Activated CD4-positive, alpha-beta T cell treated with anti-CD3 and anti-CD28 coated beads, Interleukin-2, amount 10 ng/mL, durations not matched to agents 24 days and 14 days (primary cell): ENCODE measurements at regions not wholly inside any gene's neighbourhood (a gene's known extent, or its start where the extent isn't known, plus 50 kb on each side); places are given as distances from the start of the nearest gene placed in this dataset.
"Not testable (repeated sequence)": the region's sequence is repeated elsewhere in the genome, so short reads cannot be mapped to it uniquely, and the experiment has no call there.

ENCODE experiments used
- DNase-seq: peaks from one replicate; pipeline ENCODE4 v3.0.0; 2022
- H3K27ac Mint-ChIP-seq: one replicate; pipeline ENCODE4 v1.8.0; 2022; ENCODE audit warnings: mild to moderate bottlenecking, mixed read lengths
- H3K27me3 Mint-ChIP-seq: one replicate; pipeline ENCODE4 v1.8.0; 2022; ENCODE audit warnings: mixed read lengths
- H3K36me3 Mint-ChIP-seq: one replicate; pipeline ENCODE4 v1.8.0; 2022; ENCODE audit warnings: low read depth, mild to moderate bottlenecking, mixed read lengths
- H3K4me1 Mint-ChIP-seq: one replicate; pipeline ENCODE4 v1.8.0; 2021; ENCODE audit warnings: mixed read lengths
- H3K4me3 Mint-ChIP-seq: one replicate; pipeline ENCODE4 v1.8.0; 2022; ENCODE audit warnings: mild to moderate bottlenecking, moderate library complexity, mixed read lengths
- H3K9me3 Mint-ChIP-seq: one replicate; pipeline ENCODE4 v1.8.0; 2021; ENCODE audit warnings: mixed read lengths
- intact Hi-C: fragments of 100-400 bp; cut with micrococcal nuclease; formaldehyde crosslinking; loops from one replicate; pipeline ENCODE4 v1.15.1; 2023

GRCh38 chr3:71928212-71928611 is 143.3 kb upstream of the PROK2 start:
- Mint-ChIP-seq H3K9me3 (no peaks in the 10 kb centered on the region), H3K27ac (no peak overlapping the region), H3K4me1 (peaks cover 4% of the 10 kb centered on the region), H3K4me3 (no peak overlapping the region), H3K27me3 (no peaks in the 10 kb centered on the region), H3K36me3 (no peaks in the 10 kb centered on the region)
- no peak for DNase-seq
- intact Hi-C loops: no loop called here

DNA sequence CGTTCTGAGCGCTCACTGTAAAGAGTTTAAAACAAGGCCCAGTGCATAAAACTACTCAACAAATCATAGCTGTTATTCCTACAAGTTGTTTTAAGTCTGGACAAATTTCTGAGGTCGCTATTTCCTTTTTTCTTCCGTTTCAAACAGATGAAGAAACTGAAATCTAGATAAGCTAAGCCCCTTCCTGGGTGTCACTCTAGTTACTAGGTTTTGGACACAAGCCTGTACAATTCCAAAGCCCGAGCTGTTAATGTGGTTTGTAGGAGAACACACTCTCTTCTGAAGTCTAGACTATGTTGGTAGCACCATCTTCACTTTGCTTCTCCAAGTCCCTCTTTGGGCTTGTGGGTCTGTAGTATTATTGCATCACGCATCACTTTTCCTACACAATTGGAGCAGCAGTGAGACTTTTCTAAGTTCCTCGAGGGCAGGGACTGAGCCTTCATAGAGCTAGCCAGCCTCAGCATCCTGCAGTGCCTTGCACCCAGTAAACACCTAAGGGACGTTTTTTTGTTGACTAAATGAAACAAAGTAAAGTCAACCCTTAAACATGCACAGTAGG is 142.6 kb upstream of the PROK2 start:
- DNase-seq: no peak
- no peaks in the 10 kb centered on the region for H3K9me3 Mint-ChIP-seq
- peaks cover 4% of the 10 kb centered on the region for H3K4me1 Mint-ChIP-seq
- no peak overlapping the region for H3K4me3 Mint-ChIP-seq
- no peaks in the 10 kb centered on the region for H3K36me3 Mint-ChIP-seq
- intact Hi-C loops: no loop called here
- H3K27me3 Mint-ChIP-seq: no peaks in the 10 kb centered on the region
- no peak overlapping the region for H3K27ac Mint-ChIP-seq

GRCh38 chr3:71926616-71927015 is 141.7 kb upstream of the PROK2 start:
- peaks cover 4% of the 10 kb centered on the region for H3K4me1 Mint-ChIP-seq
- no peaks in the 10 kb centered on the region for H3K9me3 Mint-ChIP-seq
- H3K27ac Mint-ChIP-seq: no peak overlapping the region
- DNase-seq: no peak
- no peaks in the 10 kb centered on the region for H3K27me3 Mint-ChIP-seq
- no peak overlapping the region for H3K4me3 Mint-ChIP-seq
- intact Hi-C loops: no loop called here
- no peaks in the 10 kb centered on the region for H3K36me3 Mint-ChIP-seq

DNA sequence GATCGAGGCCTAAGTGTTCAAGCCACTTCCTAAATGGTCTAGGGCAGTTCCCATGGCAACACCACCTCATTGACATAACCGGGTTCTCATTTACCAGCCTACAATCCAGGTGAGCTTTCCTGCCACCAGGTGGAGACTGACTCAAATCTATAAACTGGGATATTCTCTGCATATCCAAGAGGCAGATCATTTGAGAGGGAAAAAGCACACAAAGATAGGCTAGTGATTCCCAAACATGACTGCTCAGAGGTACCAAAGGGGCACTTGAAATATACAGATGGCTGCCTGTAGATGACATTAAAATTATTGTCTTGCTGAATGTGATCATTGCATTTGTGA is 141.3 kb upstream of the PROK2 start:
- intact Hi-C loops: no loop called here
- H3K4me1 Mint-ChIP-seq: peaks cover 4% of the 10 kb centered on the region

GRCh38 chr3:71925511-71926261 is 140.7 kb upstream of the PROK2 start:
- H3K4me1 Mint-ChIP-seq, H3K4me3 Mint-ChIP-seq, H3K27me3 Mint-ChIP-seq, DNase-seq, intact Hi-C loops, H3K36me3 Mint-ChIP-seq, H3K27ac Mint-ChIP-seq, H3K9me3 Mint-ChIP-seq: not testable (repeated sequence)

More for the DNA sequence above, 141.3 kb upstream of the PROK2 start:
- H3K36me3 Mint-ChIP-seq: no peaks in the 10 kb centered on the region
- no peaks in the 10 kb centered on the region for H3K27me3 Mint-ChIP-seq
- no peaks in the 10 kb centered on the region for H3K9me3 Mint-ChIP-seq
- H3K27ac Mint-ChIP-seq: no peak overlapping the region
- peak; percentile 70 for DNase-seq
- no peak overlapping the region for H3K4me3 Mint-ChIP-seq

GRCh38 chr3:71924721-71925120 is 139.8 kb upstream of the PROK2 start:
- Mint-ChIP-seq H3K27me3 (peaks cover 4% of the 10 kb centered on the region), H3K9me3 (no peaks in the 10 kb centered on the region), H3K4me1 (peaks cover 4% of the 10 kb centered on the region), H3K27ac (no peak overlapping the region), H3K4me3 (no peak overlapping the region), H3K36me3 (no peaks in the 10 kb centered on the region)
- DNase-seq: no peak
- intact Hi-C loops: no loop called here

GRCh38 chr3:71921036-71921435 is 136.1 kb upstream of the PROK2 start:
- Mint-ChIP-seq H3K27ac (no peak overlapping the region), H3K4me3 (no peak overlapping the region), H3K27me3 (peaks cover 9% of the 10 kb centered on the region), H3K9me3 (no peaks in the 10 kb centered on the region), H3K4me1 (peaks cover 2% of the 10 kb centered on the region), H3K36me3 (no peaks in the 10 kb centered on the region)
- intact Hi-C loops: no loop called here
- DNase-seq: no peak

- intact Hi-C loops: no loop called here
- Mint-ChIP-seq H3K36me3 (no peaks in the 10 kb centered on the region), H3K9me3 (no peaks in the 10 kb centered on the region), H3K27ac (no peak overlapping the region), H3K4me1 (no peaks in the 10 kb centered on the region), H3K27me3 (peaks cover 9% of the 10 kb centered on the region), H3K4me3 (no peak overlapping the region)
- no peak for DNase-seq
Observed at GRCh38 chr3:71919572-71919971, 134.6 kb upstream of the PROK2 start.

DNA sequence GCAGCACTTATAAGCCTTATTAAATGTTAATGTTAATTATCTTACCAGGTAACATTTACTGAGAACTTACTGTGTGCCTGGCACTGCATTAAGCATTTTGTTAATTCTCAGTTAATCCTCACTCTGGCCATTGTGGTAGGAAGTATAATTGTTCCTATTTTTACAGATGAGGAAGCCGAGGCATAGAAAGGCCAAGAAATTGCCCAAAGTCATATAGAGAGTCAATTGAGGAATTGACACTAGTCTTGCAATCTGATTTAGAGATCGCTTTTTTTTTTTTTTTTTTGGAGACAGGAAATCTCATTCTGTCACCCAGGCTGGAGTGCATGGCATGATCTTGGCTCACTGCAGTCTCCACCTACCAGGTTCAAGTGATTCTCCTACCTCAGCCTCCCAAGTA is 132.6 kb upstream of the PROK2 start:
- no peaks in the 10 kb centered on the region for H3K4me1 Mint-ChIP-seq
- H3K27me3 Mint-ChIP-seq: peaks cover 10% of the 10 kb centered on the region
- H3K27ac Mint-ChIP-seq: no peak overlapping the region
- no peaks in the 10 kb centered on the region for H3K36me3 Mint-ChIP-seq
- intact Hi-C loops: no loop called here
- no peaks in the 10 kb centered on the region for H3K9me3 Mint-ChIP-seq
- H3K4me3 Mint-ChIP-seq: no peak overlapping the region
- no peak for DNase-seq

DNA sequence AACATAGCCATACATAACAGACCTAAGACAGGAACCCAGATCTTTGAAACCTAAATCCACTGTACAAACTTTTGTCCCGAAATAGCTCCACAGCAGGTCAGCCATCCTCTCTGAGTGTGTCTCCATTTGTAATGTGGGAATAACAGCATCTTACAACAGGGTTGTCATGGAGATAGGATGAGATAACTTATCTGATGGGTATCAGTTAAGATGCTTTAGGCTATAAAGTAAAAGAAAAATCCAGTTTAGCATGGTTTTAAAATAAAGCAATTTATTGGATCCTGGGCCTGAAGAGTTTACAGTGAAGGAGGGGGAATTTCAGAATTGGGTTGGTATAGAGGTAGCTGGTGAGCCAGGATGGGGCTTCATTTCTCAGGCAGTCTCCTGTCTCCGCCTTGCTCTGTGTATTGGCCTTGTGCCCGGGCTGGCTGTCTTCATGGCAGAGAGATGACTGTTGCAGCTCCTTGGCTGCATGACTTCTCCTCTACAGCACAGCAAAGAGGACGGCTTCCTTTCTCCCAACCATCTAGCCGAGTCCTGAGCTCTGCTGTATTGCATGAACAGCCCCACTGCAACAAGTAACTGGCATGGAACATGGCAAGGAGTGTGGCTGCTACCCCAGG is 131.9 kb upstream of the PROK2 start:
- Mint-ChIP-seq H3K4me1 (no peaks in the 10 kb centered on the region), H3K9me3 (no peaks in the 10 kb centered on the region), H3K4me3 (no peak overlapping the region), H3K27ac (no peak overlapping the region), H3K27me3 (peaks cover 10% of the 10 kb centered on the region), H3K36me3 (no peaks in the 10 kb centered on the region)
- no peak for DNase-seq
- intact Hi-C loops: no loop called here

DNA sequence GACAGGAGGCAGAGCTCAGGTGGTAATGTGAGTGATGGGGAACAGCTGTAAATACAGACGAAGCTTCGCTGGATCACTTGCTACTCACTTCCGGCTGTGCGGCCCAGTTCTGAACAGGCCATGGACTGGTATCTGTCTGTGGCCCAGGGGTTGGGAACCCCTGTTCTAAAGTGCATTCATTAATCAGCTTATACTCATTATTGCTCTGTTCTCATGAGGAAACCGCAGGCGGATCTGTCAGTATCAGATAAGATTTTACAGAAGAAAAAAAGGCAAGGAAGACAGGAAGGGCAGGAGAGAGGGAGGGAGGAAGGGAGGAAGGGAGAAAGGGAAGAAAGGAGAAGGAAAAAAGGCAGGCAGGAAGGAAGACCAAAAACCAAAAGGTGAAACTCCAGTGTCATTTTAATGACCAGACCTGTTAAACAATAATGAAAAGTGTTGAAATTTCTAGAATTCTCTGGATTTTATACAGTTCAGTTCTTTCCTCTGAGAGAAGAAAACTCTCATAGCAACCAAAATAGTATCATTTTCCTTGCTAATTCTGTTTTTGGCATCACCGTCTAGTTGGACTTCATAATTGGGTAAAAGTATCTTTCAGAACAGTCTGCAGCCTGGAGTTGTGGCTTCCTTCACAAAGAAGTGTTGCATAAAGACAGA is 128.0 kb upstream of the PROK2 start:
- Mint-ChIP-seq H3K36me3 (no peaks in the 10 kb centered on the region), H3K9me3 (no peaks in the 10 kb centered on the region), H3K27ac (no peak overlapping the region), H3K4me1 (no peaks in the 10 kb centered on the region), H3K4me3 (no peak overlapping the region), H3K27me3 (peaks cover 7% of the 10 kb centered on the region)
- intact Hi-C loops: no loop called here
- DNase-seq: no peak

DNA sequence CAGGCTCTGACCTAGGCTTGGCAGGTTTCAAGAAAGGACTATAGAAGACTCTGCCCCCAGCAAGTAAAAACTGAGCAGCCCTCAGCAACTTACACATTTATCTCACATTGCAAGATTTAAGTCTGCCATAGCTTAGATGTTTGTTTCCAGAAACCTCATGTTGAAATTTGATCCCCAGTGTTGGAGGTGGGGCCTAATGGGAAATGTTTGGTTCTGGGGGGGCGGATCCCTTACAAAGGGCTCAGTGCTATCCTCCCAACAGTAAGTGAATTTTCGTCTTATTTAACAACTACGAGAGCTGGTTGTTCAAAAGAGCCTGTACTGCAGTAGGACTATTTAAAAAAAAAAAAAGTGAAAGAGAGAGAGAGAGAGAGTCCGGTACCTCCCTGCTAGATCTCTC is 125.2 kb upstream of the PROK2 start:
- intact Hi-C loops: no loop called here
- H3K4me1 Mint-ChIP-seq: peaks cover 5% of the 10 kb centered on the region
- no peaks in the 10 kb centered on the region for H3K9me3 Mint-ChIP-seq
- no peaks in the 10 kb centered on the region for H3K36me3 Mint-ChIP-seq
- H3K27ac Mint-ChIP-seq: no peak overlapping the region
- peaks cover 10% of the 10 kb centered on the region for H3K27me3 Mint-ChIP-seq
- no peak for DNase-seq
- no peak overlapping the region for H3K4me3 Mint-ChIP-seq

DNA sequence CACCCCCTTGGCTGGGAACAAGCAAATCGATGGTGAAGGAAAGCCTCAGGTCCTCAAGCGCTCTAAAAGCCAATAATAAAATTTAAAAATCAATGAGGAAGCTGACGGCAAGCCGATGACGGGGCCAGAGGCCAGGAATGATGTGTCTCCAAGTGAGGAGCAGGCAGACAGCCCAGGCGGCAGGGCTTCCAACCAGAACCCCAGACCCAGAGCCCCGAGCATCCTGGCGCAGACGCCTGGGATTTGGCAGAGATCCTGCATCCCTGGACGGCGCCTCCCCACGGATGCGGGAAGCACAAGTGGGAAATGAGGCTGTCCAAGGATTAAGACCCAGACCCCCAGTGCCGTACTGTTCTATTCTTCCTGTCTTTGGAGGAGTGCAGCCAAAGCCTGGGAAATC is 123.0 kb upstream of the PROK2 start:
- Mint-ChIP-seq H3K36me3 (no peaks in the 10 kb centered on the region), H3K4me1 (peaks cover 5% of the 10 kb centered on the region), H3K4me3 (no peak overlapping the region), H3K27me3 (peaks cover 9% of the 10 kb centered on the region), H3K9me3 (no peaks in the 10 kb centered on the region), H3K27ac (no peak overlapping the region)
- DNase-seq: no peak
- intact Hi-C loops: no loop called here

GRCh38 chr3:71906976-71907375 is 122.0 kb upstream of the PROK2 start:
- H3K36me3 Mint-ChIP-seq: no peaks in the 10 kb centered on the region

More at GRCh38 chr3:71906976-71907375, 122.0 kb upstream of the PROK2 start:
- Mint-ChIP-seq H3K4me1 (peaks cover 5% of the 10 kb centered on the region), H3K4me3 (no peak overlapping the region), H3K27me3 (peaks cover 9% of the 10 kb centered on the region), H3K9me3 (no peaks in the 10 kb centered on the region), H3K27ac (no peak overlapping the region)
- DNase-seq: no peak
- intact Hi-C loops: no loop called here
